EH (cell line): ENCODE measurements at regions not wholly inside any gene's neighbourhood (a gene's known extent, or its start where the extent isn't known, plus 50 kb on each side); places are given as distances from the start of the nearest gene placed in this dataset.

Experiments
- DNase-seq: peaks from one replicate; pipeline ENCODE4 v3.0.0-alpha.2; 2015; ENCODE audit warnings: low read depth

- DNase-seq, result no peak
Measured at GRCh38 chr11:114758627-114759026, 80.3 kb downstream of the NXPE2 start.

GRCh38 chr11:114762408-114762807, 84.1 kb downstream of the NXPE2 start:
- peak; percentile 61 for DNase-seq

GRCh38 chr11:114764563-114764962, 86.2 kb downstream of the NXPE2 start:
- DNase-seq, result no peak

GRCh38 chr11:114771172-114771571, 92.8 kb downstream of the NXPE2 start:
- DNase-seq, result no peak

- no peak for DNase-seq
Measured at GRCh38 chr11:114773541-114774338, 95.4 kb downstream of the NXPE2 start.

- peak; percentile 37 for DNase-seq
Measured at GRCh38 chr11:114774599-114775361, 96.5 kb downstream of the NXPE2 start.

- no peak for DNase-seq
Measured at GRCh38 chr11:114775875-114776621, 97.7 kb downstream of the NXPE2 start.

GRCh38 chr11:114776956-114777355, 98.6 kb downstream of the NXPE2 start:
- DNase-seq, result no peak

- no peak for DNase-seq
Measured at GRCh38 chr11:114779189-114779588, 100.9 kb downstream of the NXPE2 start.

- DNase-seq, result no peak
Measured at GRCh38 chr11:114782650-114783310, 104.5 kb downstream of the NXPE2 start.

GRCh38 chr11:114783805-114784204, 105.5 kb downstream of the NXPE2 start:
- no peak for DNase-seq

- DNase-seq, result no peak
Measured at GRCh38 chr11:114784216-114784615, 105.9 kb downstream of the NXPE2 start.

- no peak for DNase-seq
Measured at GRCh38 chr11:114784891-114785290, 106.6 kb downstream of the NXPE2 start.

- DNase-seq, result no peak
Measured at GRCh38 chr11:114785820-114786219, 107.5 kb downstream of the NXPE2 start.

GRCh38 chr11:114787126-114787525, 108.8 kb downstream of the NXPE2 start:
- no peak for DNase-seq

GRCh38 chr11:114790910-114791309, 112.6 kb downstream of the NXPE2 start:
- DNase-seq, result no peak

- DNase-seq, result no peak
Measured at GRCh38 chr11:114794048-114794684, 115.8 kb downstream of the NXPE2 start.

GRCh38 chr11:114796954-114797721, 118.8 kb downstream of the NXPE2 start:
- DNase-seq, result no peak

- DNase-seq, result no peak
Measured at GRCh38 chr11:114799476-114799875, 121.1 kb downstream of the NXPE2 start.

- DNase-seq, result no peak
Measured at GRCh38 chr11:114801773-114802172, 123.4 kb downstream of the NXPE2 start.

GRCh38 chr11:114802878-114803277, 124.6 kb downstream of the NXPE2 start:
- no peak for DNase-seq
